SH-SY5Y (cell line): ENCODE measurements at regions not wholly inside any gene's neighbourhood (a gene's known extent, or its start where the extent isn't known, plus 50 kb on each side); places are given as distances from the start of the nearest gene placed in this dataset.

Experiments used
- GATA2 ChIP-seq: IDR thresholded peaks from 2 replicates; pipeline ENCODE4 v1.6.1; 2011; ENCODE audit warnings: mild to moderate bottlenecking, low read depth, low read length
- GATA3 ChIP-seq: IDR thresholded peaks from 2 replicates; pipeline ENCODE4 v1.6.1; 2011; ENCODE audit warnings: low read depth, mild to moderate bottlenecking, low read length, moderate library complexity

DNA sequence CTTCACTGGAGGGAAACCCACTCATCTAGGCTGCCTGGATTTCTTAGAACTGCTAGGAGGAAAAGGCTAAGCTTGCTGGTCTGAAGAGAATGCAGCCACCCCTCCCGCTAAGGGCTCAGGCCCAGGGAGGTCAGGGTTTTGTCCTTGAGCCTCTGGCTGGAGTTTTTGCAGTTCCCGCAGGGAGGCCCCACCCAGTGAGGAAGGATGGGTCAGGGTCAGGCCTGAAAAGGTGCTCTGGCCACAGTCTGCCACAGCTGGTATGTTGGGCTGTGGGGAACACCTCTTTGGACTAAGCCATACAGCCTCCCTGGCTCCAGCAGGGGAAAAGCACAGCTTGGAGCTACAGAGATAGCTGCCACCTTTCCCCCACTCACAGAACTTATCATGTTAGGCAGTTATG, 71.4 kb upstream of the PAPPA2 start:
- TF ChIP-seq GATA2 (no peak), GATA3 (no peak)
